ENCODE measurements at regions not wholly inside any gene's neighbourhood (a gene's known extent, or its start where the extent isn't known, plus 50 kb on each side); places are given as distances from the start of the nearest gene placed in this dataset.
A peak's percentile ranks its signal among the peaks of the same experiment; 100 is the strongest.

- no peaks in the 10 kb centered on the region for H3K9me3 ChIP-seq (ENCODE audit: control insufficient read depth in 5 of 5, low read length in 5 of 5)
- H3K36me3 ChIP-seq (ENCODE audit: control insufficient read depth in 5 of 5, insufficient read depth in 5 of 5, low read length in 5 of 5): no peaks in the 10 kb centered on the region
- no peak overlapping the region for H3K27ac ChIP-seq (ENCODE audit: low read depth, low read length)
- peaks cover 5 to 13% (median 5%) of the 10 kb centered on the region in 5 donors for H3K27me3 ChIP-seq (ENCODE audit: control insufficient read depth in 5 of 5, insufficient read depth in 4 of 5, low read length in 5 of 5)
- no peak overlapping the region for H3K9ac ChIP-seq (ENCODE audit: low read length in 5 of 5)
- H3K4me3 ChIP-seq (ENCODE audit: low read depth in 1 of 5, low read length in 5 of 5): no peak overlapping the region
- H3K4me1 ChIP-seq (ENCODE audit: control insufficient read depth in 5 of 5, insufficient read depth in 5 of 5, low read length in 5 of 5): no peaks in the 10 kb centered on the region
Observed at GRCh38 chr6:166769648-166770047, 142.6 kb upstream of the RPS6KA2 start.

DNA sequence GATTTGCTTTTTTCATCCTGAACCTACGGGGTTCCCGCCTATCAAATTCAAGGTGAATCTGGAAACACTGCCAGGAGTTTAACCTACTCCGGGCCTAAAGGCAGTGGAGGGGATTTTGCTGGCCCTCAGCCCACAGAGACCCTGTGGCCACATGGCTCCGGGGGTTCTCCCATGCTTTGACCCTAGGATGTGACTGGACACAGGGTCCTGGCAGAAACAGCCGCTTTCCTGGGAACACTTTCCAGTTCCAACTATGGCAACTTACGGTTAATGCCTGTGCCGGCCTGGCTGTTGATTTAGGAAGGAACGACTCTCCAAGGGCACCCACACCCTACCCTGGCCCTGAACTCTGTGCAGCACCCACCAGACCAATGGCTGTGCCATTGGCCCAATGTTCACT lies 141.7 kb upstream of the RPS6KA2 start:
- Histone ChIP-seq H3K4me3 (ENCODE audit: low read depth in 1 of 5, low read length in 5 of 5) (no peak overlapping the region), H3K4me1 (ENCODE audit: control insufficient read depth in 5 of 5, insufficient read depth in 5 of 5, low read length in 5 of 5) (no peaks in the 10 kb centered on the region), H3K27ac (ENCODE audit: low read depth, low read length) (no peak overlapping the region), H3K27me3 (ENCODE audit: control insufficient read depth in 5 of 5, insufficient read depth in 4 of 5, low read length in 5 of 5) (peaks cover 2 to 13% (median 5%) of the 10 kb centered on the region in 5 donors), H3K9me3 (ENCODE audit: control insufficient read depth in 5 of 5, low read length in 5 of 5) (no peaks in the 10 kb centered on the region), H3K9ac (ENCODE audit: low read length in 5 of 5) (no peak overlapping the region), H3K36me3 (ENCODE audit: control insufficient read depth in 5 of 5, insufficient read depth in 5 of 5, low read length in 5 of 5) (no peaks in the 10 kb centered on the region)

DNA sequence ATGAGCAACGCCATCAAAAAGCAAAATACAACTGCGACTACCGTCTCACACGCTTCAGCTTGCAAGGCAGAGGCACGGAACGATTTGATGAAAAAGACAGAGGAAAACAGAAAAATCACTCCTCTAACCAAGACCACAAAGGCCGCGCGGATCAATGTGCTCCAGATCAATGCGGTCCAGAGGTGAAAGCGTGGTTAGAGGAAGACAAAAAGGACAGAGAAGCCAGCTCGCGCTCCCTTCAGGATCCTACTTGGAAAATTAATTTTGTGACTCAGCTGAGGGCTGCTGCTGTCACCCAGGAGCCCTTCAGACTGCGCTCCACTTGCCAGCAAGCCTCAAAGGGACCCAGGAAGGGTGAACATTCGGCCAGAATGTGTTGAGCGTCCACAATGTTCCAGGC lies 140.2 kb upstream of the RPS6KA2 start:
- H3K4me1 ChIP-seq (ENCODE audit: control insufficient read depth in 5 of 5, insufficient read depth in 5 of 5, low read length in 5 of 5): no peaks in the 10 kb centered on the region
- no peak overlapping the region for H3K9ac ChIP-seq (ENCODE audit: low read length in 5 of 5)
- no peaks in the 10 kb centered on the region for H3K9me3 ChIP-seq (ENCODE audit: control insufficient read depth in 5 of 5, low read length in 5 of 5)
- H3K36me3 ChIP-seq (ENCODE audit: control insufficient read depth in 5 of 5, insufficient read depth in 5 of 5, low read length in 5 of 5): no peaks in the 10 kb centered on the region
- H3K4me3 ChIP-seq (ENCODE audit: low read depth in 1 of 5, low read length in 5 of 5): no peak overlapping the region
- no peak overlapping the region for H3K27ac ChIP-seq (ENCODE audit: low read depth, low read length)
- H3K27me3 ChIP-seq (ENCODE audit: control insufficient read depth in 5 of 5, insufficient read depth in 4 of 5, low read length in 5 of 5): peaks cover 0 to 8% (median 2%) of the 10 kb centered on the region in 5 donors

DNA sequence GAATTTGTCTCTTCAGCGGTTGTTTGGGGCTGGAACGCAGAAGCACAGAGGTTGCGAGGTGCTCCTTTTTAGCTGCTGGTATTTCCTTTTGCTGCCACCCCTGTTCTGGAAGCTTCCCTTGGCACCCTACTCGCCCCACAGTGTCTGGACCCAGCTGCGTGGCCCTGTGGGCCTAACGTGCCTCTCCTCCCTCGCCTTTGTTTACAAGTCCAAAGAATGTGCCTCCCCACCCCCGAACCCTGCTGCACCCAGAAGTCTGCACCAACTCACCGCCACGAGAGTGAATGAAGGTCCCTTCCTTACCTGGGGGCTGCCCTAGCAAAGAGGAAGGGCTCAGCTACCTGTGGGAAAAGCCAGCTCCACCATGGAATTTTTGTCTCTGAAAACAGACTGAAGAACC lies 139.7 kb upstream of the RPS6KA2 start:
- no peaks in the 10 kb centered on the region for H3K9me3 ChIP-seq (ENCODE audit: control insufficient read depth in 5 of 5, low read length in 5 of 5)
- no peak overlapping the region for H3K9ac ChIP-seq (ENCODE audit: low read length in 5 of 5)
- peaks cover 0 to 11% (median 3%) of the 10 kb centered on the region in 5 donors for H3K27me3 ChIP-seq (ENCODE audit: control insufficient read depth in 5 of 5, insufficient read depth in 4 of 5, low read length in 5 of 5)
- H3K4me1 ChIP-seq (ENCODE audit: control insufficient read depth in 5 of 5, insufficient read depth in 5 of 5, low read length in 5 of 5): no peaks in the 10 kb centered on the region
- H3K36me3 ChIP-seq (ENCODE audit: control insufficient read depth in 5 of 5, insufficient read depth in 5 of 5, low read length in 5 of 5): no peaks in the 10 kb centered on the region
- H3K4me3 ChIP-seq (ENCODE audit: low read depth in 1 of 5, low read length in 5 of 5): no peak overlapping the region
- H3K27ac ChIP-seq (ENCODE audit: low read depth, low read length): no peak overlapping the region

GRCh38 chr6:166765234-166765541 lies 138.1 kb upstream of the RPS6KA2 start:
- H3K4me3 ChIP-seq (ENCODE audit: low read depth in 1 of 5, low read length in 5 of 5): no peak overlapping the region
- H3K36me3 ChIP-seq (ENCODE audit: control insufficient read depth in 5 of 5, insufficient read depth in 5 of 5, low read length in 5 of 5): no peaks in the 10 kb centered on the region
- no peak overlapping the region for H3K27ac ChIP-seq (ENCODE audit: low read depth, low read length)
- H3K9me3 ChIP-seq (ENCODE audit: control insufficient read depth in 5 of 5, low read length in 5 of 5): no peaks in the 10 kb centered on the region
- H3K27me3 ChIP-seq (ENCODE audit: control insufficient read depth in 5 of 5, insufficient read depth in 4 of 5, low read length in 5 of 5): peaks cover 0 to 13% (median 5%) of the 10 kb centered on the region in 5 donors
- no peaks in the 10 kb centered on the region for H3K4me1 ChIP-seq (ENCODE audit: control insufficient read depth in 5 of 5, insufficient read depth in 5 of 5, low read length in 5 of 5)
- H3K9ac ChIP-seq (ENCODE audit: low read length in 5 of 5): no peak overlapping the region

- no peak overlapping the region for H3K4me3 ChIP-seq (ENCODE audit: low read depth in 1 of 5, low read length in 5 of 5)
- no peaks in the 10 kb centered on the region for H3K4me1 ChIP-seq (ENCODE audit: control insufficient read depth in 5 of 5, insufficient read depth in 5 of 5, low read length in 5 of 5)
- H3K27me3 ChIP-seq (ENCODE audit: control insufficient read depth in 5 of 5, insufficient read depth in 4 of 5, low read length in 5 of 5): peaks cover 0 to 13% (median 5%) of the 10 kb centered on the region in 5 donors
- H3K9me3 ChIP-seq (ENCODE audit: control insufficient read depth in 5 of 5, low read length in 5 of 5): no peaks in the 10 kb centered on the region
- no peaks in the 10 kb centered on the region for H3K36me3 ChIP-seq (ENCODE audit: control insufficient read depth in 5 of 5, insufficient read depth in 5 of 5, low read length in 5 of 5)
- no peak overlapping the region for H3K9ac ChIP-seq (ENCODE audit: low read length in 5 of 5)
- no peak overlapping the region for H3K27ac ChIP-seq (ENCODE audit: low read depth, low read length)
Observed at GRCh38 chr6:166764473-166765233, 137.6 kb upstream of the RPS6KA2 start.

- no peaks in the 10 kb centered on the region for H3K9me3 ChIP-seq (ENCODE audit: control insufficient read depth in 5 of 5, low read length in 5 of 5)
- H3K4me1 ChIP-seq (ENCODE audit: control insufficient read depth in 5 of 5, insufficient read depth in 5 of 5, low read length in 5 of 5): no peaks in the 10 kb centered on the region
- no peak overlapping the region for H3K27ac ChIP-seq (ENCODE audit: low read depth, low read length)
- H3K9ac ChIP-seq (ENCODE audit: low read length in 5 of 5): no peak overlapping the region
- peaks cover 0 to 13% (median 5%) of the 10 kb centered on the region in 5 donors for H3K27me3 ChIP-seq (ENCODE audit: control insufficient read depth in 5 of 5, insufficient read depth in 4 of 5, low read length in 5 of 5)
- H3K4me3 ChIP-seq (ENCODE audit: low read depth in 1 of 5, low read length in 5 of 5): no peak overlapping the region
- no peaks in the 10 kb centered on the region for H3K36me3 ChIP-seq (ENCODE audit: control insufficient read depth in 5 of 5, insufficient read depth in 5 of 5, low read length in 5 of 5)
Observed at GRCh38 chr6:166763606-166764472, 136.8 kb upstream of the RPS6KA2 start.

DNA sequence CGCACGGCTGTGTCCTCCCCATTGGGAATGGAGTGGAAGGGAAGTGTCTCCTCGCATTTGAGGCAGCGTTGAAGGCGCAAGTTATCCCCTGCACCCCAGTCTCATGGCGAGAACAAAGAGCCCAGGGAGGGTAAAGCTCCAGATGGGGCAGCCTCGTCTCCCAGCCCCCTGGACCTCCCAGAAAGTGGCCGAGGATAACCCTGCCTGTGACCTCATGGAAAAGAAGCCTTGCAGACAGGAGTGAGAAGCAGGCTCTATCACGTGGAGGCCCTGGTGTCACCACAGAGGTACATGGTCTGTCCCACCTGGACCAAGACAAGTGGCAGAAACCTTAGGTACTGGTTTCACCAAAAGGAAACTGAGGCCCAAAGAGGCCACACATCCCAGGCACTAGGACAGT lies 134.8 kb upstream of the RPS6KA2 start:
- Histone ChIP-seq H3K9ac (ENCODE audit: low read length in 5 of 5) (no peak overlapping the region), H3K36me3 (ENCODE audit: control insufficient read depth in 5 of 5, insufficient read depth in 5 of 5, low read length in 5 of 5) (no peaks in the 10 kb centered on the region), H3K27me3 (ENCODE audit: control insufficient read depth in 5 of 5, insufficient read depth in 4 of 5, low read length in 5 of 5) (peaks cover 3 to 21% (median 12%) of the 10 kb centered on the region in 5 donors), H3K4me3 (ENCODE audit: low read depth in 1 of 5, low read length in 5 of 5) (no peak overlapping the region), H3K27ac (ENCODE audit: low read depth, low read length) (no peak overlapping the region), H3K9me3 (ENCODE audit: control insufficient read depth in 5 of 5, low read length in 5 of 5) (no peaks in the 10 kb centered on the region), H3K4me1 (ENCODE audit: control insufficient read depth in 5 of 5, insufficient read depth in 5 of 5, low read length in 5 of 5) (peaks cover 0 to 9% (median 8%) of the 10 kb centered on the region in 5 donors)

GRCh38 chr6:166760288-166760687 lies 133.2 kb upstream of the RPS6KA2 start:
- Histone ChIP-seq H3K27ac (ENCODE audit: low read depth, low read length) (no peak overlapping the region), H3K27me3 (ENCODE audit: control insufficient read depth in 5 of 5, insufficient read depth in 4 of 5, low read length in 5 of 5) (peaks cover 3 to 24% (median 14%) of the 10 kb centered on the region in 5 donors), H3K9ac (ENCODE audit: low read length in 5 of 5) (no peak overlapping the region), H3K36me3 (ENCODE audit: control insufficient read depth in 5 of 5, insufficient read depth in 5 of 5, low read length in 5 of 5) (no peaks in the 10 kb centered on the region), H3K9me3 (ENCODE audit: control insufficient read depth in 5 of 5, low read length in 5 of 5) (no peaks in the 10 kb centered on the region), H3K4me3 (ENCODE audit: low read depth in 1 of 5, low read length in 5 of 5) (no peak overlapping the region), H3K4me1 (ENCODE audit: control insufficient read depth in 5 of 5, insufficient read depth in 5 of 5, low read length in 5 of 5) (peaks cover 0 to 9% (median 8%) of the 10 kb centered on the region in 5 donors)

GRCh38 chr6:166758136-166758704 lies 131.2 kb upstream of the RPS6KA2 start:
- Histone ChIP-seq H3K4me1 (ENCODE audit: control insufficient read depth in 5 of 5, insufficient read depth in 5 of 5, low read length in 5 of 5) (peaks cover 0 to 9% (median 8%) of the 10 kb centered on the region in 5 donors), H3K27me3 (ENCODE audit: control insufficient read depth in 5 of 5, insufficient read depth in 4 of 5, low read length in 5 of 5) (peaks cover 3 to 33% (median 17%) of the 10 kb centered on the region in 5 donors), H3K27ac (ENCODE audit: low read depth, low read length) (no peak overlapping the region), H3K9ac (ENCODE audit: low read length in 5 of 5) (no peak overlapping the region), H3K36me3 (ENCODE audit: control insufficient read depth in 5 of 5, insufficient read depth in 5 of 5, low read length in 5 of 5) (no peaks in the 10 kb centered on the region), H3K9me3 (ENCODE audit: control insufficient read depth in 5 of 5, low read length in 5 of 5) (no peaks in the 10 kb centered on the region), H3K4me3 (ENCODE audit: low read depth in 1 of 5, low read length in 5 of 5) (peak overlapping the region in 2 of 5 donors; percentile 19 to 50)
